SK-N-SH (cell line): ENCODE measurements at regions not wholly inside any gene's neighbourhood (a gene's known extent, or its start where the extent isn't known, plus 50 kb on each side); places are given as distances from the start of the nearest gene placed in this dataset.

Source experiments
- CTCF ChIA-PET: fragments of 300-600, 350-600 bp; formaldehyde crosslinking; extraction: SDS; loops from one replicate; lab custom pipeline; 2021; lab: Yijun Ruan, JAX
- POLR2A ChIA-PET: fragments of 350-600 bp; sonication (Branson Sonifier 250); formaldehyde crosslinking; extraction: SDS; loops from one replicate; lab custom pipeline; 2020; ENCODE audit warnings: antibody characterized with exemption, inconsistent platforms; lab: Yijun Ruan, JAX
- DNase-seq: peaks from one replicate; pipeline ENCODE4 v3.0.0; 2012
- H2AFZ ChIP-seq: fragments of 200-600 bp; sonication (generic); 2 replicates; pipeline ENCODE4 v1.8.1; 2016; ENCODE audit warnings: antibody characterized with exemption, mild to moderate bottlenecking, low read depth
- H3F3A ChIP-seq: fragments of 200-600 bp; sonication (generic); replicated peaks from 2 replicates; pipeline ENCODE3; 2016; ENCODE audit warnings: antibody characterized with exemption, mild to moderate bottlenecking; ENCODE audit not compliant: insufficient read depth
- H3K27ac ChIP-seq, 2 experiments: fragments of 200-500 bp in 1 of 2; fragments of 200-600 bp in 1 of 2; sonication (Bioruptor generic) in 1 of 2; sonication (generic), shearing (Covaris generic) in 1 of 2; 2 replicates each; pipeline versions ENCODE4 v1.5.1 to v1.6.1; 2014 to 2016; ENCODE audit warnings: low read depth in 2 of 2, inconsistent platforms in 1 of 2, low read length in 1 of 2, mild to moderate bottlenecking in 1 of 2, mixed read lengths in 1 of 2
- H3K27me3 ChIP-seq: fragments of 200-600 bp; sonication (generic), shearing (Covaris generic); 2 replicates; pipeline ENCODE4 v1.6.1; 2016; ENCODE audit warnings: mixed run types; ENCODE audit not compliant: insufficient read depth
- H3K36me3 ChIP-seq, 2 experiments: fragments of 200-500 bp in 1 of 2; fragments of 200-600 bp in 1 of 2; sonication (Bioruptor generic) in 1 of 2; sonication (generic) in 1 of 2; replicated peaks in 1 of 2; 2 replicates each; pipeline versions ENCODE3 to v1.5.1; 2014 to 2016; ENCODE audit warnings: low read length in 1 of 2, mild to moderate bottlenecking in 1 of 2; ENCODE audit not compliant: insufficient read depth in 2 of 2, control insufficient read depth in 1 of 2
- H3K4me1 ChIP-seq, 2 experiments: fragments of 200-500 bp in 1 of 2; fragments of 200-600 bp in 1 of 2; sonication (Bioruptor generic) in 1 of 2; sonication (generic), shearing (Covaris generic) in 1 of 2; 2 replicates each; pipeline versions ENCODE4 v1.5.1 to v1.6.1; 2014 to 2016; ENCODE audit warnings: low read depth in 1 of 2, low read length in 1 of 2, mixed run types in 1 of 2; ENCODE audit not compliant: insufficient read depth in 2 of 2, control insufficient read depth in 1 of 2
- H3K4me2 ChIP-seq: fragments of 200-600 bp; sonication (generic), shearing (Covaris generic); 2 replicates; pipeline ENCODE4 v1.6.1; 2017; ENCODE audit warnings: mixed run types
- H3K4me3 ChIP-seq, 2 experiments: fragments of 200-500 bp in 1 of 2; fragments of 200-600 bp in 1 of 2; sonication (Bioruptor generic) in 1 of 2; sonication (generic), shearing (Covaris generic) in 1 of 2; 2 replicates each; pipeline versions ENCODE4 v1.5.1 to v1.8.1; 2014 to 2016; ENCODE audit warnings: low read depth in 2 of 2, inconsistent platforms in 1 of 2, low read length in 1 of 2, mild to moderate bottlenecking in 1 of 2, mixed read lengths in 1 of 2, moderate library complexity in 1 of 2
- H3K79me2 ChIP-seq: fragments of 200-600 bp; sonication (generic); 2 replicates; pipeline ENCODE4 v1.8.1; 2017; ENCODE audit warnings: mild to moderate bottlenecking; ENCODE audit not compliant: insufficient read depth
- H3K9ac ChIP-seq: fragments of 200-600 bp; sonication (generic); 2 replicates; pipeline ENCODE4 v1.6.1; 2017; ENCODE audit warnings: mixed run types
- H3K9me2 ChIP-seq: fragments of 200-600 bp; sonication (generic); 2 replicates; pipeline ENCODE4 v1.6.1; 2017; ENCODE audit warnings: mixed run types
- H3K9me3 ChIP-seq: fragments of 200-600 bp; sonication (generic); 2 replicates; pipeline ENCODE4 v1.6.1; 2017; ENCODE audit warnings: mixed run types, mild to moderate bottlenecking, moderate library complexity
- H4K20me1 ChIP-seq: fragments of 200-600 bp; sonication (generic); 2 replicates; pipeline ENCODE4 v1.6.1; 2017; ENCODE audit warnings: mild to moderate bottlenecking, mixed run types; ENCODE audit not compliant: insufficient read depth
- CHD2 ChIP-seq: fragments of 150-350 bp; IDR thresholded peaks from 2 replicates; pipeline ENCODE4 v1.6.1; 2018; ENCODE audit warnings: low read length; ENCODE audit not compliant: partially characterized antibody
- ELF1 ChIP-seq: IDR thresholded peaks from 2 replicates; pipeline ENCODE4 v1.4.0; 2012
- EP300 ChIP-seq, 2 experiments: IDR thresholded peaks; 2 replicates each; pipeline versions ENCODE4 v1.4.0 to v1.6.1; 2012; ENCODE audit warnings: borderline replicate concordance in 1 of 2, low read depth in 1 of 2, low read length in 1 of 2
- EZH2phosphoT487 ChIP-seq: fragments of 200-600 bp; sonication (generic); IDR thresholded peaks from 2 replicates; pipeline ENCODE4 v1.6.1; 2017; ENCODE audit warnings: low read depth, mixed run types, mild to moderate bottlenecking, antibody characterized with exemption, moderate library complexity, borderline replicate concordance
- GATA2 ChIP-seq: sonication (generic); formaldehyde crosslinking; IDR thresholded peaks from 2 replicates; pipeline ENCODE4 v1.5.0; 2020; ENCODE audit warnings: mild to moderate bottlenecking, missing genetic modification reagents
- IRF3 ChIP-seq: fragments of 150-350 bp; IDR thresholded peaks from 2 replicates; pipeline ENCODE4 v1.6.1; 2016; ENCODE audit warnings: mild to moderate bottlenecking, low read depth, low read length
- JUND ChIP-seq: IDR thresholded peaks from 2 replicates; pipeline ENCODE4 v1.4.0; 2012
- MEF2A ChIP-seq: IDR thresholded peaks from 2 replicates; pipeline ENCODE4 v1.4.0; 2012; ENCODE audit warnings: low read depth, borderline replicate concordance
- MXI1 ChIP-seq: IDR thresholded peaks from 2 replicates; pipeline ENCODE4 v1.6.1; 2012; ENCODE audit warnings: mild to moderate bottlenecking, low read depth, low read length, improper control_type of control experiment
- NFIC ChIP-seq: IDR thresholded peaks from 2 replicates; pipeline ENCODE4 v1.4.0; 2012; ENCODE audit warnings: borderline replicate concordance
- NRF1 ChIP-seq: IDR thresholded peaks from 2 replicates; pipeline ENCODE4 v1.6.1; 2012; ENCODE audit warnings: low read depth, mild to moderate bottlenecking, low read length
- PBX3 ChIP-seq: IDR thresholded peaks from 2 replicates; pipeline ENCODE4; 2012
- POLR2AphosphoS5 ChIP-seq: IDR thresholded peaks from 2 replicates; pipeline ENCODE4 v1.6.1; 2012; ENCODE audit warnings: low read depth, low read length
- RAD21 ChIP-seq: IDR thresholded peaks from 2 replicates; pipeline ENCODE4 v1.6.1; 2012; ENCODE audit warnings: mild to moderate bottlenecking, low read length
- RCOR1 ChIP-seq: fragments of 150-350 bp; IDR thresholded peaks from 2 replicates; pipeline ENCODE4 v1.6.1; 2017; ENCODE audit warnings: antibody characterized with exemption, low read length
- REST ChIP-seq: IDR thresholded peaks from 2 replicates; pipeline ENCODE4 v1.6.1; 2012; ENCODE audit warnings: mild to moderate bottlenecking, low read depth, low read length, moderate library complexity
- RFX5 ChIP-seq: IDR thresholded peaks from 2 replicates; pipeline ENCODE4 v1.6.1; 2012; ENCODE audit warnings: mild to moderate bottlenecking, improper control_type of control experiment, low read length
- SIN3A ChIP-seq: IDR thresholded peaks from 2 replicates; pipeline ENCODE4 v1.6.1; 2012; ENCODE audit warnings: low read depth, mild to moderate bottlenecking, low read length, moderate library complexity, borderline replicate concordance
- TAF1 ChIP-seq: IDR thresholded peaks from 2 replicates; pipeline ENCODE4 v1.6.1; 2012; ENCODE audit warnings: low read depth, mild to moderate bottlenecking, low read length, moderate library complexity, borderline replicate concordance
- YY1 ChIP-seq: IDR thresholded peaks from 2 replicates; pipeline ENCODE4 v1.4.0; 2012; ENCODE audit warnings: low read depth, mild to moderate bottlenecking
- WGBS: methylation state at CpG from one replicate; pipeline ENCODE4 v1.1.6; 2017; ENCODE audit warnings: low lambda C conversion rate; 5-methylcytosine and 5-hydroxymethylcytosine counted together

- H3K9ac ChIP-seq = no peak overlapping the region
- no peak overlapping the region for H3K27ac ChIP-seq
- peaks cover 14% of the 10 kb centered on the region for H3F3A ChIP-seq
- H2AFZ ChIP-seq = no peak overlapping the region
- no peak for DNase-seq
- H4K20me1 ChIP-seq = no peaks in the 10 kb centered on the region
- H3K4me3 ChIP-seq = no peak overlapping the region
- no peak overlapping the region for H3K4me2 ChIP-seq
- H3K79me2 ChIP-seq = no peaks in the 10 kb centered on the region
- peaks cover 8 to 20% of the 10 kb centered on the region in 2 experiments for H3K4me1 ChIP-seq
- H3K9me2 ChIP-seq = no peaks in the 10 kb centered on the region
- no peaks in the 10 kb centered on the region for H3K27me3 ChIP-seq
- no peaks in the 10 kb centered on the region for H3K9me3 ChIP-seq
- ChIA-PET POLR2A (no interaction called here), CTCF (interaction anchor here (1.0 to 1.5 kb wide), 6 partner anchors 10 to 698 kb away, joined by 3 to 7 read pairs (median 5); no protein-coding TSS in a partner anchor)
- TF ChIP-seq CHD2 (no peak), IRF3 (no peak), NFIC (no peak), PBX3 (no peak), RAD21 (no peak), EP300 (IDR thresholded peaks at IDR 0.05; ENCODE audit: borderline replicate concordance in 1 of 2, low read depth in 1 of 2, low read length in 1 of 2) (no peak)
- WGBS = 78% methylated on average over 2 of the region's 2 CpGs
- H3K36me3 ChIP-seq = no peaks in the 10 kb centered on the region
These were observed 56.9 kb downstream of the PRR15 start for GRCh38 chr7:29620556-29620930.

- DNase-seq = peak; percentile 36
- Histone ChIP-seq H4K20me1 (no peaks in the 10 kb centered on the region), H3K4me1 (peaks cover 8 to 20% of the 10 kb centered on the region in 2 experiments), H2AFZ (0 out of 2 replicates have a peak overlapping the region, but pooled peaks have one; percentile 22), H3K9me3 (no peaks in the 10 kb centered on the region), H3K36me3 (no peaks in the 10 kb centered on the region), H3K9ac (peak overlapping the region; percentile 3; the same call in 1 of the 2 replicates), H3K27ac (peak overlapping the region; percentile 74 to 76; a peak in 3 of 4 replicates), H3K4me2 (peak overlapping the region; percentile 67), H3K79me2 (no peaks in the 10 kb centered on the region), H3K4me3 (no peak overlapping the region; a peak in 1 of 4 replicates), H3K27me3 (no peaks in the 10 kb centered on the region), H3F3A (peaks cover 14% of the 10 kb centered on the region), H3K9me2 (no peaks in the 10 kb centered on the region)
- CTCF ChIA-PET = interaction anchor here (0.7 to 1.2 kb wide), 4 partner anchors 9 to 374 kb away, joined by 3 to 4 read pairs (median 4); no protein-coding TSS in a partner anchor
- POLR2A ChIA-PET = no interaction called here
- 55% methylated on average over 13 of the region's 13 CpGs for WGBS
- TF ChIP-seq RAD21 (no peak), JUND (peak; percentile 98), RFX5 (no peak), MXI1 (no peak), TAF1 (no peak), NRF1 (no peak), POLR2AphosphoS5 (peak; percentile 92), REST (peak; percentile 75), RCOR1 (no peak; the same call in 1 of the 2 replicates), ELF1 (0 out of 2 replicates have a peak, but pooled peaks have one; percentile 4), YY1 (peak; percentile 47; the same call in 1 of the 2 replicates), EZH2phosphoT487 (no peak), SIN3A (peak; percentile 87), GATA2 (CRISPR knock-in tag) (no peak), MEF2A (no peak)
These were observed 59.0 kb downstream of the PRR15 start for GRCh38 chr7:29622335-29623265.
